ENCODE measurements at regions not wholly inside any gene's neighbourhood (a gene's known extent, or its start where the extent isn't known, plus 50 kb on each side); places are given as distances from the start of the nearest gene placed in this dataset.

GRCh38 chr6:121535777-121536176, 100.3 kb downstream of the GJA1 start:
- Histone ChIP-seq H3K27me3 (no peaks in the 10 kb centered on the region), H3K4me3 (no peak overlapping the region), H3K27ac (no peak overlapping the region), H3K4me1 (peaks cover 3% of the 10 kb centered on the region), H3K36me3 (no peaks in the 10 kb centered on the region), H3K9me3 (no peaks in the 10 kb centered on the region)
- TF ChIP-seq CTCF (IDR thresholded peaks at IDR 0.05) (no peak), EP300 (IDR thresholded peaks at IDR 0.05) (no peak), POLR2A (IDR thresholded peaks at IDR 0.05) (no peak), POLR2AphosphoS5 (IDR thresholded peaks at IDR 0.05) (no peak)
- no peak for DNase-seq (ENCODE audit: low spot score in 2 of 2)
- 95% methylated on average over 4 of the region's 4 CpGs for WGBS

- no peak overlapping the region for H3K27ac ChIP-seq
- TF ChIP-seq EP300 (IDR thresholded peaks at IDR 0.05) (no peak), POLR2AphosphoS5 (IDR thresholded peaks at IDR 0.05) (no peak), CTCF (IDR thresholded peaks at IDR 0.05) (no peak), POLR2A (IDR thresholded peaks at IDR 0.05) (no peak)
Measured at GRCh38 chr6:121536345-121536744, 100.9 kb downstream of the GJA1 start.

GRCh38 chr6:121539439-121539838, 104.0 kb downstream of the GJA1 start:
- TF ChIP-seq POLR2AphosphoS5 (IDR thresholded peaks at IDR 0.05) (no peak), EP300 (IDR thresholded peaks at IDR 0.05) (no peak), CTCF (IDR thresholded peaks at IDR 0.05) (no peak), POLR2A (IDR thresholded peaks at IDR 0.05) (no peak)
- no peak overlapping the region for H3K27ac ChIP-seq
- WGBS, result 38% methylated on average over 1 of the region's 1 CpG
- no peaks in the 10 kb centered on the region for H3K4me1 ChIP-seq
- no peaks in the 10 kb centered on the region for H3K27me3 ChIP-seq
- H3K9me3 ChIP-seq, result no peaks in the 10 kb centered on the region
- H3K4me3 ChIP-seq, result no peak overlapping the region
- DNase-seq (ENCODE audit: low spot score in 2 of 2), result no peak
- no peaks in the 10 kb centered on the region for H3K36me3 ChIP-seq

More at GRCh38 chr6:121536345-121536744, 100.9 kb downstream of the GJA1 start:
- no peak for DNase-seq (ENCODE audit: low spot score in 2 of 2)
- Histone ChIP-seq H3K4me3 (no peak overlapping the region), H3K4me1 (peaks cover 3% of the 10 kb centered on the region), H3K27me3 (no peaks in the 10 kb centered on the region), H3K9me3 (no peaks in the 10 kb centered on the region), H3K36me3 (no peaks in the 10 kb centered on the region)
- WGBS, result 77% methylated on average over 2 of the region's 2 CpGs

GRCh38 chr6:121540210-121540609, 104.8 kb downstream of the GJA1 start:
- 74% methylated on average over 2 of the region's 2 CpGs for WGBS
- no peak overlapping the region for H3K27ac ChIP-seq
- no peaks in the 10 kb centered on the region for H3K27me3 ChIP-seq
- no peak for DNase-seq (ENCODE audit: low spot score in 2 of 2)
- TF ChIP-seq POLR2A (IDR thresholded peaks at IDR 0.05) (no peak), EP300 (IDR thresholded peaks at IDR 0.05) (no peak), CTCF (IDR thresholded peaks at IDR 0.05) (no peak), POLR2AphosphoS5 (IDR thresholded peaks at IDR 0.05) (no peak)
- H3K9me3 ChIP-seq, result no peaks in the 10 kb centered on the region
- no peaks in the 10 kb centered on the region for H3K36me3 ChIP-seq
- no peak overlapping the region for H3K4me3 ChIP-seq
- H3K4me1 ChIP-seq, result peaks cover 4% of the 10 kb centered on the region

GRCh38 chr6:121544691-121545090, 109.2 kb downstream of the GJA1 start:
- Histone ChIP-seq H3K27me3 (no peaks in the 10 kb centered on the region), H3K4me1 (peaks cover 11% of the 10 kb centered on the region), H3K4me3 (no peak overlapping the region), H3K27ac (no peak overlapping the region), H3K36me3 (no peaks in the 10 kb centered on the region), H3K9me3 (no peaks in the 10 kb centered on the region)
- DNase-seq (ENCODE audit: low spot score in 2 of 2), result no peak
- 61% methylated on average over 4 of the region's 4 CpGs for WGBS
- TF ChIP-seq POLR2A (IDR thresholded peaks at IDR 0.05), result no peak
- no peak for TF ChIP-seq POLR2AphosphoS5 (IDR thresholded peaks at IDR 0.05)
- no peak for TF ChIP-seq EP300 (IDR thresholded peaks at IDR 0.05)
- no peak for TF ChIP-seq CTCF (IDR thresholded peaks at IDR 0.05)

Data from suprapubic skin (tissue), 4 donors.